H1 (cell line): ENCODE measurements at regions not wholly inside any gene's neighbourhood (a gene's known extent, or its start where the extent isn't known, plus 50 kb on each side); places are given as distances from the start of the nearest gene placed in this dataset.

Experiments
- CTCF ChIA-PET: fragments of 300-600 bp; sonication (Branson Sonifier 250); formaldehyde crosslinking; loops from one replicate; lab custom pipeline; 2021; ENCODE audit not compliant: partially characterized antibody; lab: Charles Lee
- POLR2A ChIA-PET: fragments of 300-600 bp; sonication (Branson Sonifier 250); formaldehyde crosslinking; loops from one replicate; lab custom pipeline; 2021; ENCODE audit warnings: inconsistent platforms; ENCODE audit not compliant: partially characterized antibody; lab: Charles Lee
- DNase-seq, 2 experiments: peaks; one replicate each; pipeline versions ENCODE4 v3.0.0 to v3.0.0-alpha.2; 2010 to 2022; ENCODE audit warnings: low spot score in 2 of 2, low read depth in 1 of 2, mixed read lengths in 1 of 2
- FAIRE-seq: peaks from 2 replicates; lab custom pipeline; 2011; peaks lifted over from hg19 to GRCh38; lab: Jason Lieb, UNC
- H2AFZ ChIP-seq: 2 replicates; pipeline ENCODE4 v1.8.1; 2012; ENCODE audit warnings: low read length, inconsistent platforms
- H2AK5ac ChIP-seq: 2 replicates; pipeline ENCODE4 v1.6.1; 2013; ENCODE audit warnings: low read depth, low read length
- H2BK120ac ChIP-seq: replicated peaks from 2 replicates; pipeline ENCODE3; 2013; ENCODE audit warnings: low read depth, low read length, inconsistent platforms
- H2BK12ac ChIP-seq: 2 replicates; pipeline ENCODE4 v1.6.1; 2013; ENCODE audit warnings: low read depth, low read length
- H2BK15ac ChIP-seq: 2 replicates; pipeline ENCODE4 v1.6.1; 2013; ENCODE audit warnings: low read length
- H2BK20ac ChIP-seq: 2 replicates; pipeline ENCODE4 v1.6.1; 2013; ENCODE audit warnings: low read length
- H2BK5ac ChIP-seq: 2 replicates; pipeline ENCODE4 v1.6.1; 2013; ENCODE audit warnings: low read depth, low read length
- H3K14ac ChIP-seq: 2 replicates; pipeline ENCODE4 v1.6.1; 2013; ENCODE audit warnings: inconsistent platforms; ENCODE audit not compliant: insufficient read length
- H3K18ac ChIP-seq: 2 replicates; pipeline ENCODE4 v1.6.1; 2013; ENCODE audit warnings: low read length; ENCODE audit errors: extremely low read depth
- H3K23ac ChIP-seq: 2 replicates; pipeline ENCODE4 v1.6.1; 2013; ENCODE audit warnings: inconsistent platforms; ENCODE audit not compliant: insufficient read length
- H3K23me2 ChIP-seq: 2 replicates; pipeline ENCODE4 v1.6.1; 2013; ENCODE audit warnings: low read depth, low read length
- H3K27ac ChIP-seq: 2 replicates; pipeline ENCODE4 v1.6.1; 2011; ENCODE audit warnings: low read depth, low read length, inconsistent platforms
- H3K27me3 ChIP-seq, 4 experiments: replicated peaks in 1 of 4; 1 replicate in 1 of 4; 2 replicates in 3 of 4; pipeline versions ENCODE4 v1.6.1 to v1.8.1; 2011 to 2013; ENCODE audit warnings: low read length in 3 of 4, mild to moderate bottlenecking in 3 of 4, inconsistent platforms in 2 of 4, mixed read lengths in 2 of 4, moderate library complexity in 1 of 4; ENCODE audit not compliant: control insufficient read depth in 3 of 4, insufficient read depth in 3 of 4; ENCODE audit errors: extremely low read depth in 1 of 4
- H3K36me3 ChIP-seq, 4 experiments: 2 replicates each; pipeline versions ENCODE4 v1.6.1 to v1.8.1; 2011 to 2013; ENCODE audit warnings: mild to moderate bottlenecking in 4 of 4, low read length in 3 of 4, moderate library complexity in 2 of 4, control low read depth in 1 of 4, inconsistent platforms in 1 of 4; ENCODE audit not compliant: insufficient read depth in 4 of 4, control insufficient read depth in 2 of 4
- H3K4ac ChIP-seq: replicated peaks from 2 replicates; pipeline ENCODE3; 2013; ENCODE audit warnings: low read length, low read depth, mixed read lengths, inconsistent platforms; ENCODE audit not compliant: insufficient read length
- H3K4me1 ChIP-seq, 4 experiments: replicated peaks in 1 of 4; 1 replicate in 1 of 4; 2 replicates in 3 of 4; pipeline versions ENCODE4 v1.6.1 to v1.8.1; 2011 to 2013; ENCODE audit warnings: low read length in 3 of 4, inconsistent platforms in 2 of 4, mixed read lengths in 1 of 4; ENCODE audit not compliant: insufficient read depth in 4 of 4, control insufficient read depth in 3 of 4
- H3K4me2 ChIP-seq, 2 experiments: 2 replicates each; pipeline versions ENCODE4 v1.6.1 to v1.8.1; 2011 to 2013; ENCODE audit warnings: low read depth in 2 of 2, low read length in 2 of 2, control low read depth in 1 of 2, inconsistent platforms in 1 of 2, mild to moderate bottlenecking in 1 of 2; ENCODE audit not compliant: insufficient read depth in 1 of 2
- H3K4me3 ChIP-seq, 4 experiments: fragments of 200-600, 300-600 bp in 1 of 4; sonication (generic), shearing (Covaris generic), sonication (Bioruptor Twin) in 1 of 4; 2 replicates each; pipeline versions ENCODE4 v1.5.1 to v1.8.1; 2011 to 2016; ENCODE audit warnings: low read length in 4 of 4, low read depth in 3 of 4, control low read depth in 2 of 4, inconsistent platforms in 2 of 4, mild to moderate bottlenecking in 2 of 4, mixed read lengths in 1 of 4, moderate library complexity in 1 of 4; ENCODE audit not compliant: insufficient read depth in 2 of 4; ENCODE audit errors: extremely low read depth in 1 of 4
- H3K56ac ChIP-seq: replicated peaks from 2 replicates; pipeline ENCODE3; 2013; ENCODE audit warnings: low read depth, mild to moderate bottlenecking, mixed read lengths, low read length, inconsistent platforms; ENCODE audit not compliant: insufficient read length
- H3K79me1 ChIP-seq: 2 replicates; pipeline ENCODE4 v1.6.1; 2013; ENCODE audit warnings: low read depth, low read length, control low read depth
- H3K79me2 ChIP-seq, 2 experiments: 2 replicates each; pipeline versions ENCODE4 v1.6.1 to v1.8.1; 2012 to 2013; ENCODE audit warnings: low read length in 2 of 2, mild to moderate bottlenecking in 2 of 2, inconsistent platforms in 1 of 2; ENCODE audit not compliant: insufficient read depth in 2 of 2, control insufficient read depth in 1 of 2
- H3K9ac ChIP-seq, 4 experiments: replicated peaks in 1 of 4; 1 replicate in 1 of 4; 2 replicates in 3 of 4; pipeline versions ENCODE4 v1.6.1 to v1.8.1; 2011 to 2013; ENCODE audit warnings: low read depth in 3 of 4, low read length in 3 of 4, control low read depth in 2 of 4, mild to moderate bottlenecking in 2 of 4, moderate library complexity in 2 of 4, inconsistent platforms in 1 of 4; ENCODE audit errors: extremely low read depth in 1 of 4
- H3K9me3 ChIP-seq, 2 experiments: 2 replicates each; pipeline versions ENCODE4 v1.6.1 to v1.8.1; 2012 to 2013; ENCODE audit warnings: mild to moderate bottlenecking in 2 of 2, moderate library complexity in 2 of 2, control low read depth in 1 of 2, inconsistent platforms in 1 of 2, low read depth in 1 of 2, low read length in 1 of 2, mixed read lengths in 1 of 2; ENCODE audit not compliant: insufficient read depth in 2 of 2
- H4K20me1 ChIP-seq, 2 experiments: replicated peaks in 1 of 2; 2 replicates each; pipeline versions ENCODE3 to v1.8.1; 2011 to 2013; ENCODE audit warnings: inconsistent platforms in 2 of 2, low read length in 2 of 2, mild to moderate bottlenecking in 1 of 2; ENCODE audit not compliant: insufficient read depth in 2 of 2, control insufficient read depth in 1 of 2
- H4K5ac ChIP-seq: 2 replicates; pipeline ENCODE4 v1.6.1; 2013; ENCODE audit warnings: low read length, low read depth, mixed read lengths, inconsistent platforms; ENCODE audit not compliant: insufficient read length
- H4K8ac ChIP-seq: 2 replicates; pipeline ENCODE4 v1.8.0; 2013; ENCODE audit warnings: mild to moderate bottlenecking, moderate library complexity, low read length, inconsistent platforms; ENCODE audit not compliant: insufficient read depth; ENCODE audit errors: extremely low read depth
- H4K91ac ChIP-seq: replicated peaks from 2 replicates; pipeline ENCODE3; 2013; ENCODE audit warnings: low read length, mixed read lengths, inconsistent platforms; ENCODE audit not compliant: insufficient read length
- BACH1 ChIP-seq: IDR thresholded peaks from 2 replicates; pipeline ENCODE4 v1.6.1; 2012; ENCODE audit warnings: low read length, improper control_type of control experiment
- CHD2 ChIP-seq: IDR thresholded peaks from 2 replicates; pipeline ENCODE4 v1.6.1; 2012; ENCODE audit warnings: low read length, improper control_type of control experiment
- EGR1 ChIP-seq: IDR thresholded peaks from 2 replicates; pipeline ENCODE4 v1.6.1; 2011; ENCODE audit warnings: low read depth, low read length, borderline replicate concordance
- NANOG ChIP-seq: IDR thresholded peaks from 2 replicates; pipeline ENCODE4 v1.6.1; 2011; ENCODE audit warnings: low read length, low read depth, mild to moderate bottlenecking, inconsistent platforms; ENCODE audit not compliant: insufficient read depth, poor library complexity, severe bottlenecking
- RAD21 ChIP-seq, 2 experiments: IDR thresholded peaks in 1 of 2; conservative IDR thresholded peaks in 1 of 2; 2 replicates each; pipeline ENCODE4 v1.6.1; 2011; ENCODE audit warnings: low read depth in 2 of 2, low read length in 2 of 2, improper control_type of control experiment in 1 of 2, inconsistent platforms in 1 of 2, mild to moderate bottlenecking in 1 of 2, moderate library complexity in 1 of 2
- RBBP5 ChIP-seq: IDR thresholded peaks from 2 replicates; pipeline ENCODE4 v1.7.1; 2012; ENCODE audit warnings: low read depth, mild to moderate bottlenecking, inconsistent platforms, low read length, moderate library complexity, borderline replicate concordance
- SAP30 ChIP-seq: fragments of 300-600 bp; sonication (generic); IDR thresholded peaks from 2 replicates; pipeline ENCODE4 v1.7.1; 2012; ENCODE audit warnings: low read length, moderate library complexity, mild to moderate bottlenecking, inconsistent platforms; ENCODE audit not compliant: insufficient read depth, insufficient replicate concordance
- SP1 ChIP-seq: IDR thresholded peaks from 2 replicates; pipeline ENCODE4 v1.6.1; 2011; ENCODE audit warnings: low read depth, low read length
- TBP ChIP-seq: IDR thresholded peaks from 2 replicates; pipeline ENCODE4 v1.6.1; 2011; ENCODE audit warnings: low read depth, low read length, improper control_type of control experiment
- WGBS, 2 experiments: shearing (Covaris generic) in 1 of 2; methylation state at CpG; one replicate each; pipeline versions ENCODE4 v1.1.6 to v1.1.7; 2013 to 2015; ENCODE audit warnings: low lambda C conversion rate in 2 of 2, mixed read lengths in 2 of 2, inconsistent platforms in 1 of 2, low coverage in 1 of 2, missing lambda C conversion rate in 1 of 2; ENCODE audit not compliant: insufficient replicate concordance in 2 of 2, insufficient coverage in 1 of 2, insufficient read length in 1 of 2; ENCODE audit errors: extremely low coverage in 1 of 2, missing lambda C conversion rate in 1 of 2; 5-methylcytosine and 5-hydroxymethylcytosine counted together

- no peak for DNase-seq
- TF ChIP-seq TBP, result no peak
- no peak for TF ChIP-seq RAD21 (IDR thresholded peaks at IDR 0.05 in 1 of 2, conservative IDR thresholded peaks at IDR 0.05 in 1 of 2; ENCODE audit: low read depth in 2 of 2, low read length in 2 of 2)
- TF ChIP-seq NANOG, result no peak
- TF ChIP-seq SAP30, result no peak
- TF ChIP-seq CHD2, result no peak
- TF ChIP-seq EGR1, result no peak
- no peak for TF ChIP-seq BACH1
- no peak for TF ChIP-seq SP1
- no peak for TF ChIP-seq RBBP5
- CTCF ChIA-PET, result no interaction called here
- H3K9ac ChIP-seq, result no peak overlapping the region
- H4K91ac ChIP-seq, result no peak overlapping the region
- H3K36me3 ChIP-seq, result no peaks in the 10 kb centered on the region
- H3K79me2 ChIP-seq, result no peaks in the 10 kb centered on the region
- H3K4me3 ChIP-seq, result no peak overlapping the region
- H2BK120ac ChIP-seq, result no peak overlapping the region
- no peak overlapping the region; the same call in 1 of the 2 replicates for H2AFZ ChIP-seq
- WGBS, 2 experiments, result 83% methylated on average over 2 of the region's 2 CpGs; no CpG with 5 or more reads in 1 of the 2 experiments
- no peak for FAIRE-seq
- H2BK12ac ChIP-seq, result no peak overlapping the region
- H3K14ac ChIP-seq, result no peak overlapping the region
- no peak overlapping the region for H3K4me2 ChIP-seq
- H3K56ac ChIP-seq, result no peak overlapping the region
- H2AK5ac ChIP-seq, result no peak overlapping the region
- POLR2A ChIA-PET, result no interaction called here
- no peak overlapping the region for H3K18ac ChIP-seq
- H3K23ac ChIP-seq, result no peak overlapping the region
- H2BK20ac ChIP-seq, result no peak overlapping the region
- H2BK15ac ChIP-seq, result no peak overlapping the region
- H4K20me1 ChIP-seq, result no peaks in the 10 kb centered on the region
- no peaks in the 10 kb centered on the region for H3K9me3 ChIP-seq
- H3K4me1 ChIP-seq, result peaks cover 0 to 2% (median 0%) of the 10 kb centered on the region in 4 experiments; a peak in 1 of 7 replicates
- H3K79me1 ChIP-seq, result no peaks in the 10 kb centered on the region
- no peaks in the 10 kb centered on the region; the same call in 1 of the 2 replicates for H3K23me2 ChIP-seq
- H3K4ac ChIP-seq, result no peak overlapping the region
- no peaks in the 10 kb centered on the region for H3K27me3 ChIP-seq
- H4K8ac ChIP-seq, result no peak overlapping the region
- no peak overlapping the region for H4K5ac ChIP-seq
- H3K27ac ChIP-seq, result no peak overlapping the region
- H2BK5ac ChIP-seq, result no peak overlapping the region
Observed at GRCh38 chr2:49271060-49271606, 116.8 kb upstream of the FSHR start.
